GM23338 (cell line): ENCODE measurements at regions not wholly inside any gene's neighbourhood (a gene's known extent, or its start where the extent isn't known, plus 50 kb on each side); places are given as distances from the start of the nearest gene placed in this dataset.
A peak's percentile ranks its signal among the peaks of the same experiment; 100 is the strongest.

ENCODE experiments used
- ATAC-seq: fragments of 200-7000 bp; cut with Tn5 transposase; 3 replicates; pipeline ENCODE4 v1.9.1; 2020
- DNase-seq: peaks from one replicate; pipeline ENCODE4 v3.0.0-alpha.2; 2015; ENCODE audit warnings: low spot score
- H2AFZ ChIP-seq: fragments of 200-600 bp; sonication (generic); 2 replicates; pipeline ENCODE4 v1.8.0; 2016; ENCODE audit warnings: antibody characterized with exemption, mild to moderate bottlenecking, moderate library complexity
- H3F3A ChIP-seq: fragments of 200-600 bp; sonication (generic); replicated peaks from 2 replicates; pipeline ENCODE4 v1.8.0; 2017; ENCODE audit warnings: antibody characterized with exemption, mixed run types, low read depth
- H3K27ac ChIP-seq: fragments of 200-600 bp; sonication (generic); 2 replicates; pipeline ENCODE4 v1.6.1; 2016; ENCODE audit warnings: low read depth
- H3K27me3 ChIP-seq: fragments of 200-600 bp; sonication (generic); 2 replicates; pipeline ENCODE4 v1.8.0; 2016; ENCODE audit warnings: mild to moderate bottlenecking, mixed run types, moderate library complexity; ENCODE audit not compliant: insufficient read depth
- H3K36me3 ChIP-seq: fragments of 200-600 bp; sonication (generic); 2 replicates; pipeline ENCODE4 v1.8.0; 2016; ENCODE audit warnings: mild to moderate bottlenecking; ENCODE audit not compliant: insufficient read depth
- H3K4me1 ChIP-seq: fragments of 200-600 bp; sonication (generic); 2 replicates; pipeline ENCODE4 v1.8.0; 2016; ENCODE audit warnings: mild to moderate bottlenecking, moderate library complexity; ENCODE audit not compliant: insufficient read depth
- H3K4me2 ChIP-seq: fragments of 200-600 bp; sonication (generic); 2 replicates; pipeline ENCODE4 v1.7.1; 2017; ENCODE audit warnings: mixed run types
- H3K4me3 ChIP-seq: fragments of 200-600 bp; sonication (generic); 2 replicates; pipeline ENCODE4 v1.6.1; 2016; ENCODE audit warnings: mixed run types
- H3K79me2 ChIP-seq: fragments of 200-600 bp; sonication (generic); replicated peaks from 2 replicates; pipeline ENCODE4 v1.8.0; 2017; ENCODE audit warnings: mild to moderate bottlenecking; ENCODE audit not compliant: insufficient read depth
- H3K9me2 ChIP-seq: fragments of 200-600 bp; sonication (generic); 2 replicates; pipeline ENCODE4 v1.8.0; 2017; ENCODE audit not compliant: insufficient read depth
- H4K20me1 ChIP-seq: fragments of 200-600 bp; sonication (generic); replicated peaks from 2 replicates; pipeline ENCODE4 v1.8.0; 2017; ENCODE audit warnings: mild to moderate bottlenecking; ENCODE audit not compliant: insufficient read depth
- H3K27ac Mint-ChIP-seq: 2 replicates; pipeline ENCODE4 v1.8.0; 2020; ENCODE audit warnings: inconsistent platforms, mild to moderate bottlenecking, moderate library complexity, mixed read lengths
- H3K27me3 Mint-ChIP-seq: 3 replicates; pipeline ENCODE4 v1.8.0; 2022; ENCODE audit warnings: low read depth, mild to moderate bottlenecking, moderate library complexity, mixed read lengths, inconsistent platforms; ENCODE audit not compliant: insufficient read depth, poor library complexity
- H3K36me3 Mint-ChIP-seq: 3 replicates; pipeline ENCODE4 v1.8.0; 2021; ENCODE audit warnings: low read depth, mild to moderate bottlenecking, inconsistent platforms, moderate library complexity, mixed read lengths
- H3K4me1 Mint-ChIP-seq: 3 replicates; pipeline ENCODE4 v1.8.0; 2020; ENCODE audit warnings: mild to moderate bottlenecking, inconsistent platforms, mixed read lengths
- H3K4me3 Mint-ChIP-seq: 3 replicates; pipeline ENCODE4 v1.8.0; 2021; ENCODE audit warnings: moderate library complexity, mild to moderate bottlenecking, inconsistent platforms, mixed read lengths
- H3K9me3 Mint-ChIP-seq: 3 replicates; pipeline ENCODE4 v1.8.0; 2020; ENCODE audit warnings: moderate library complexity, mild to moderate bottlenecking, inconsistent platforms, mixed read lengths
- EZH2 ChIP-seq: fragments of 200-600 bp; sonication (generic); IDR thresholded peaks from one replicate; pipeline ENCODE4 v1.8.0; 2017; ENCODE audit warnings: antibody characterized with exemption, mild to moderate bottlenecking, low read depth; ENCODE audit not compliant: unreplicated experiment
- JUNB ChIP-seq: IDR thresholded peaks from one replicate; pipeline ENCODE4 v1.6.1; 2016; ENCODE audit warnings: antibody characterized with exemption; ENCODE audit not compliant: unreplicated experiment
- NANOG ChIP-seq: IDR thresholded peaks from 2 replicates; pipeline ENCODE4 v1.6.1; 2016; ENCODE audit warnings: antibody characterized with exemption, borderline replicate concordance
- STAT1 ChIP-seq: IDR thresholded peaks from one replicate; pipeline ENCODE4 v1.6.1; 2016; ENCODE audit warnings: antibody characterized with exemption; ENCODE audit not compliant: unreplicated experiment
- ZNF114 ChIP-seq: fragments of 250-450 bp; sonication (Bioruptor Pico); IDR thresholded peaks from 2 replicates; pipeline ENCODE4 v1.5.0; 2020; ENCODE audit warnings: mild to moderate bottlenecking, moderate library complexity
- ZNF331 ChIP-seq: fragments of 250-450 bp; sonication (Bioruptor Pico); IDR thresholded peaks from 2 replicates; pipeline ENCODE4 v1.5.0; 2020; ENCODE audit warnings: low read depth, mild to moderate bottlenecking, moderate library complexity
- TF ChIP-seq, protein P1 (sequence below): fragments of 250-450 bp; sonication (Bioruptor Pico); IDR thresholded peaks from 2 replicates; pipeline ENCODE4 v1.5.0; 2020; ENCODE audit warnings: mild to moderate bottlenecking, moderate library complexity
- TF ChIP-seq, protein P2 (sequence below): IDR thresholded peaks from 2 replicates; pipeline ENCODE4 v1.6.1; 2016; ENCODE audit warnings: antibody characterized with exemption
- TF ChIP-seq, protein P3 (sequence below), 2 experiments: fragments of 200-600 bp in 1 of 2; sonication (generic) in 1 of 2; conservative IDR thresholded peaks; 2 replicates each; pipeline versions ENCODE4 v1.5.1 to v1.6.1; 2016 to 2017; ENCODE audit warnings: antibody characterized with exemption in 2 of 2, low read depth in 2 of 2, mild to moderate bottlenecking in 2 of 2, moderate library complexity in 1 of 2

DNA sequence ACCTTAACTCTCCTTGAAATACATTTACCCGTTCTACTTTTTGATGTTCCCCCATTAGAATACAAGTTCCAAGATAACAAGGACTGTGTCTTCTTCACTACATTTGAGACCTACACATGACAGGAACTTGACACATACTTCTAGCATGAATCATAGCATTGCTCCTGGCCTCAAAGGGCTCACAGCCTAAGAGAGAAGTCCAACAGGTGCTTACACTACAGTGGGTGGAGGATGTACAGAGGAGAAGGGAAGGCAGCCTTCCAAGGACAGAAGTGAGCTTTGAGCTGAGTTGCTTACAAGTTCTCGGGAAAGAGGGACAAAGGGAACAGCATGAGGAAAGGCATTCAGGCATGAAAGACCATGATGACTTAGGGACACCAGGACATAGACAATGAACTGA lies 56.9 kb upstream of the MSX2 start (continued):
- TF ChIP-seq, protein P1, sequence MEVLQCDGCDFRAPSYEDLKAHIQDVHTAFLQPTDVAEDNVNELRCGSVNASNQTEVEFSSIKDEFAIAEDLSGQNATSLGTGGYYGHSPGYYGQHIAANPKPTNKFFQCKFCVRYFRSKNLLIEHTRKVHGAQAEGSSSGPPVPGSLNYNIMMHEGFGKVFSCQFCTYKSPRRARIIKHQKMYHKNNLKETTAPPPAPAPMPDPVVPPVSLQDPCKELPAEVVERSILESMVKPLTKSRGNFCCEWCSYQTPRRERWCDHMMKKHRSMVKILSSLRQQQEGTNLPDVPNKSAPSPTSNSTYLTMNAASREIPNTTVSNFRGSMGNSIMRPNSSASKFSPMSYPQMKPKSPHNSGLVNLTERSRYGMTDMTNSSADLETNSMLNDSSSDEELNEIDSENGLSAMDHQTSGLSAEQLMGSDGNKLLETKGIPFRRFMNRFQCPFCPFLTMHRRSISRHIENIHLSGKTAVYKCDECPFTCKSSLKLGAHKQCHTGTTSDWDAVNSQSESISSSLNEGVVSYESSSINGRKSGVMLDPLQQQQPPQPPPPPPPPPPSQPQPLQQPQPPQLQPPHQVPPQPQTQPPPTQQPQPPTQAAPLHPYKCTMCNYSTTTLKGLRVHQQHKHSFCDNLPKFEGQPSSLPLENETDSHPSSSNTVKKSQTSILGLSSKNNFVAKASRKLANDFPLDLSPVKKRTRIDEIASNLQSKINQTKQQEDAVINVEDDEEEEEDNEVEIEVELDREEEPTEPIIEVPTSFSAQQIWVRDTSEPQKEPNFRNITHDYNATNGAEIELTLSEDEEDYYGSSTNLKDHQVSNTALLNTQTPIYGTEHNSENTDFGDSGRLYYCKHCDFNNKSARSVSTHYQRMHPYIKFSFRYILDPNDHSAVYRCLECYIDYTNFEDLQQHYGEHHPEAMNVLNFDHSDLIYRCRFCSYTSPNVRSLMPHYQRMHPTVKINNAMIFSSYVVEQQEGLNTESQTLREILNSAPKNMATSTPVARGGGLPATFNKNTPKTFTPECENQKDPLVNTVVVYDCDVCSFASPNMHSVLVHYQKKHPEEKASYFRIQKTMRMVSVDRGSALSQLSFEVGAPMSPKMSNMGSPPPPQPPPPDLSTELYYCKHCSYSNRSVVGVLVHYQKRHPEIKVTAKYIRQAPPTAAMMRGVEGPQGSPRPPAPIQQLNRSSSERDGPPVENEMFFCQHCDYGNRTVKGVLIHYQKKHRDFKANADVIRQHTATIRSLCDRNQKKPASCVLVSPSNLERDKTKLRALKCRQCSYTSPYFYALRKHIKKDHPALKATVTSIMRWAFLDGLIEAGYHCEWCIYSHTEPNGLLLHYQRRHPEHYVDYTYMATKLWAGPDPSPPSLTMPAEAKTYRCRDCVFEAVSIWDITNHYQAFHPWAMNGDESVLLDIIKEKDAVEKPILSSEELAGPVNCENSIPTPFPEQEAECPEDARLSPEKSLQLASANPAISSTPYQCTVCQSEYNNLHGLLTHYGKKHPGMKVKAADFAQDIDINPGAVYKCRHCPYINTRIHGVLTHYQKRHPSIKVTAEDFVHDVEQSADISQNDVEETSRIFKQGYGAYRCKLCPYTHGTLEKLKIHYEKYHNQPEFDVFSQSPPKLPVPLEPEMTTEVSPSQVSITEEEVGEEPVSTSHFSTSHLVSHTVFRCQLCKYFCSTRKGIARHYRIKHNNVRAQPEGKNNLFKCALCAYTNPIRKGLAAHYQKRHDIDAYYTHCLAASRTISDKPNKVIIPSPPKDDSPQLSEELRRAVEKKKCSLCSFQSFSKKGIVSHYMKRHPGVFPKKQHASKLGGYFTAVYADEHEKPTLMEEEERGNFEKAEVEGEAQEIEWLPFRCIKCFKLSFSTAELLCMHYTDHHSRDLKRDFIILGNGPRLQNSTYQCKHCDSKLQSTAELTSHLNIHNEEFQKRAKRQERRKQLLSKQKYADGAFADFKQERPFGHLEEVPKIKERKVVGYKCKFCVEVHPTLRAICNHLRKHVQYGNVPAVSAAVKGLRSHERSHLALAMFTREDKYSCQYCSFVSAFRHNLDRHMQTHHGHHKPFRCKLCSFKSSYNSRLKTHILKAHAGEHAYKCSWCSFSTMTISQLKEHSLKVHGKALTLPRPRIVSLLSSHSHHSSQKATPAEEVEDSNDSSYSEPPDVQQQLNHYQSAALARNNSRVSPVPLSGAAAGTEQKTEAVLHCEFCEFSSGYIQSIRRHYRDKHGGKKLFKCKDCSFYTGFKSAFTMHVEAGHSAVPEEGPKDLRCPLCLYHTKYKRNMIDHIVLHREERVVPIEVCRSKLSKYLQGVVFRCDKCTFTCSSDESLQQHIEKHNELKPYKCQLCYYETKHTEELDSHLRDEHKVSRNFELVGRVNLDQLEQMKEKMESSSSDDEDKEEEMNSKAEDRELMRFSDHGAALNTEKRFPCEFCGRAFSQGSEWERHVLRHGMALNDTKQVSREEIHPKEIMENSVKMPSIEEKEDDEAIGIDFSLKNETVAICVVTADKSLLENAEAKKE (CRISPR knock-in tag), result no peak
- TF ChIP-seq ZNF114 (CRISPR knock-in tag), result no peak
- TF ChIP-seq, protein P2, sequence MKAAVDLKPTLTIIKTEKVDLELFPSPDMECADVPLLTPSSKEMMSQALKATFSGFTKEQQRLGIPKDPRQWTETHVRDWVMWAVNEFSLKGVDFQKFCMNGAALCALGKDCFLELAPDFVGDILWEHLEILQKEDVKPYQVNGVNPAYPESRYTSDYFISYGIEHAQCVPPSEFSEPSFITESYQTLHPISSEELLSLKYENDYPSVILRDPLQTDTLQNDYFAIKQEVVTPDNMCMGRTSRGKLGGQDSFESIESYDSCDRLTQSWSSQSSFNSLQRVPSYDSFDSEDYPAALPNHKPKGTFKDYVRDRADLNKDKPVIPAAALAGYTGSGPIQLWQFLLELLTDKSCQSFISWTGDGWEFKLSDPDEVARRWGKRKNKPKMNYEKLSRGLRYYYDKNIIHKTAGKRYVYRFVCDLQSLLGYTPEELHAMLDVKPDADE, result no peak

DNA sequence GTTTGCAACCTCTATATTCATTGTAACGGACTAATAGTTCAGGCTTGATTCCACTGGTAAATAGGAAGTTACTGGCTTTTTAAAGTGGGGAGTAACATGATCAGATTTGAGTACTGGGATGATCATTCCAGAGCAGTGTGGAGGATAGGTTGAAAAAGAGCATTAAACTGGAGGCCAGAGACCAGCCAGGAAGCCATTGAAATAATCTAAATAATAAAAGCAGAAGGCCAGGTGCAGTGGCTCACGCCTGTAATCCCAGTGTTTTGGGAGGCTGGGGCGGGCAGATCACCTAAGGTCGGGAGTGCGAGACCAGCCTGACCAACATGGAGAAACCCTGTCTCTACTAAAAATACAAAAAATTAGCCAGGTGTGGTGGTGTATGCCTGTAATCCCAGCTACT lies 56.0 kb upstream of the MSX2 start:
- ATAC-seq (peak; percentile 50; the same call in 2 of the 3 replicates), DNase-seq (peak; percentile 12)
- H3K4me1 ChIP-seq, result peaks cover 13% of the 10 kb centered on the region
- peaks cover 13% of the 10 kb centered on the region for H3K9me3 Mint-ChIP-seq
- no peak overlapping the region for H3K27ac Mint-ChIP-seq
- no peaks in the 10 kb centered on the region for H3K79me2 ChIP-seq
- no peaks in the 10 kb centered on the region for H3K27me3 ChIP-seq
- no peaks in the 10 kb centered on the region for H3F3A ChIP-seq
- H3K4me1 Mint-ChIP-seq, result peaks cover 8% of the 10 kb centered on the region
- H4K20me1 ChIP-seq, result no peaks in the 10 kb centered on the region
- no peak overlapping the region for H3K27ac ChIP-seq
- peaks cover 2% of the 10 kb centered on the region for H3K27me3 Mint-ChIP-seq
- 0 out of 2 replicates have a peak, but pooled peaks cover 3% of the 10 kb centered on the region for H3K9me2 ChIP-seq
- H3K36me3 Mint-ChIP-seq, result peaks cover 8% of the 10 kb centered on the region; the same call in 2 of the 3 replicates
- peak overlapping the region; percentile 43; the same call in 1 of the 2 replicates for H2AFZ ChIP-seq
- H3K4me3 Mint-ChIP-seq, result no peak overlapping the region
- no peak overlapping the region for H3K4me3 ChIP-seq
- peak overlapping the region; percentile 51; the same call in 1 of the 2 replicates for H3K4me2 ChIP-seq
- no peaks in the 10 kb centered on the region for H3K36me3 ChIP-seq
- TF ChIP-seq NANOG, result no peak
- TF ChIP-seq ZNF331 (CRISPR knock-in tag), result no peak
- TF ChIP-seq, protein P3, sequence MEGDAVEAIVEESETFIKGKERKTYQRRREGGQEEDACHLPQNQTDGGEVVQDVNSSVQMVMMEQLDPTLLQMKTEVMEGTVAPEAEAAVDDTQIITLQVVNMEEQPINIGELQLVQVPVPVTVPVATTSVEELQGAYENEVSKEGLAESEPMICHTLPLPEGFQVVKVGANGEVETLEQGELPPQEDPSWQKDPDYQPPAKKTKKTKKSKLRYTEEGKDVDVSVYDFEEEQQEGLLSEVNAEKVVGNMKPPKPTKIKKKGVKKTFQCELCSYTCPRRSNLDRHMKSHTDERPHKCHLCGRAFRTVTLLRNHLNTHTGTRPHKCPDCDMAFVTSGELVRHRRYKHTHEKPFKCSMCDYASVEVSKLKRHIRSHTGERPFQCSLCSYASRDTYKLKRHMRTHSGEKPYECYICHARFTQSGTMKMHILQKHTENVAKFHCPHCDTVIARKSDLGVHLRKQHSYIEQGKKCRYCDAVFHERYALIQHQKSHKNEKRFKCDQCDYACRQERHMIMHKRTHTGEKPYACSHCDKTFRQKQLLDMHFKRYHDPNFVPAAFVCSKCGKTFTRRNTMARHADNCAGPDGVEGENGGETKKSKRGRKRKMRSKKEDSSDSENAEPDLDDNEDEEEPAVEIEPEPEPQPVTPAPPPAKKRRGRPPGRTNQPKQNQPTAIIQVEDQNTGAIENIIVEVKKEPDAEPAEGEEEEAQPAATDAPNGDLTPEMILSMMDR (conservative IDR thresholded peaks at IDR 0.05; ENCODE audit: low read depth in 2 of 2), result no peak
- TF ChIP-seq JUNB, result no peak
- TF ChIP-seq, protein P2, result no peak
- no peak for TF ChIP-seq EZH2
- TF ChIP-seq STAT1, result no peak
